ENCODE measurements at regions not wholly inside any gene's neighbourhood (a gene's known extent, or its start where the extent isn't known, plus 50 kb on each side); places are given as distances from the start of the nearest gene placed in this dataset.

DNA sequence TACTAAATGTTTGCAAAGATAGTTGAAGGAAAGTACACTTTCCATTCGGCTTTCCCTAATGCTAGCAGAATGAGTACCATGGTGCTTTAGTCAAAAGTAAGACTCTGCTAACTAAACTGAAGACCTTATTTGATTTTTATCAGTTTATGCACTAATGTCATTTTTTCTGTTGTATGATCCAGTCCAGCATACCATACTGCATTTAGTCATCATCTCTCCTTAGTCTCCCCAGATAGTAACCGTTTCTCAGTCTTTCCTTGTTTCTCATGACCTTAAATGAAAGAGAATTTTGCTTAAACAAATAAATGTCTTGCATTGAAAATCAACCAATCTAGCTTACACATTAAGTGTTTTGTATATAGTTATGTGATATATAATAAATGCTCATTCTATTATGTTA, 529.5 kb upstream of the SEMA3D start:
- no peak for TF ChIP-seq POLR2A (IDR thresholded peaks at IDR 0.05; ENCODE audit: low read depth)
- TF ChIP-seq, protein P1, sequence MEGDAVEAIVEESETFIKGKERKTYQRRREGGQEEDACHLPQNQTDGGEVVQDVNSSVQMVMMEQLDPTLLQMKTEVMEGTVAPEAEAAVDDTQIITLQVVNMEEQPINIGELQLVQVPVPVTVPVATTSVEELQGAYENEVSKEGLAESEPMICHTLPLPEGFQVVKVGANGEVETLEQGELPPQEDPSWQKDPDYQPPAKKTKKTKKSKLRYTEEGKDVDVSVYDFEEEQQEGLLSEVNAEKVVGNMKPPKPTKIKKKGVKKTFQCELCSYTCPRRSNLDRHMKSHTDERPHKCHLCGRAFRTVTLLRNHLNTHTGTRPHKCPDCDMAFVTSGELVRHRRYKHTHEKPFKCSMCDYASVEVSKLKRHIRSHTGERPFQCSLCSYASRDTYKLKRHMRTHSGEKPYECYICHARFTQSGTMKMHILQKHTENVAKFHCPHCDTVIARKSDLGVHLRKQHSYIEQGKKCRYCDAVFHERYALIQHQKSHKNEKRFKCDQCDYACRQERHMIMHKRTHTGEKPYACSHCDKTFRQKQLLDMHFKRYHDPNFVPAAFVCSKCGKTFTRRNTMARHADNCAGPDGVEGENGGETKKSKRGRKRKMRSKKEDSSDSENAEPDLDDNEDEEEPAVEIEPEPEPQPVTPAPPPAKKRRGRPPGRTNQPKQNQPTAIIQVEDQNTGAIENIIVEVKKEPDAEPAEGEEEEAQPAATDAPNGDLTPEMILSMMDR (IDR thresholded peaks at IDR 0.05), result no peak
- no peak for TF ChIP-seq POLR2AphosphoS5 (IDR thresholded peaks at IDR 0.05)
- no peak for TF ChIP-seq EP300 (IDR thresholded peaks at IDR 0.05)

Measured in esophagus muscularis mucosa (tissue), 4 donors.